ENCODE measurements at regions not wholly inside any gene's neighbourhood (a gene's known extent, or its start where the extent isn't known, plus 50 kb on each side); places are given as distances from the start of the nearest gene placed in this dataset.

DNA sequence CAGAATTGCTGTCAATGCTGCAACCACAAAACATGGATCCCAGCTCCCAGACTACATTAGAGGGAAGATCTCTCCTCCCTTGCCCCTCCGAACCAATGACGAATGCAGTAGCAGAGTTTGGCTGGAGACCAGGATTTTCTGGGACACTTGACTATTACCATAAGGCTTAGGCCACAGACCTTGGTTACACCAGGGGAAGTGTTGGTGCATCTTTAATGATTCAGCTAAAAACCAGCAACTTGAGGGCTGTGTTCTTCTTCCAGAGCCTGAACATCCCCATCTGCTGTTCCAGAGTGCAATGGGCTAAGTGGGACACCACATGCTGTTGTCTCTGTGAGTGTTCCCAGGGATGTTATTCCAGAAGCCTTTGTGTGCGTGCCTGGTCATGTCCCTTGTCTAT, 528.2 kb downstream of the LMO7 start:
- dilution Hi-C loops (cut with MboI; ENCODE audit: extremely low pct_ligation_motif_present, low sequenced_read_pairs) = no loop called here
- no peak for TF ChIP-seq EZH2 (IDR thresholded peaks at IDR 0.05; ENCODE audit: low read length)
- TF ChIP-seq, protein P1, sequence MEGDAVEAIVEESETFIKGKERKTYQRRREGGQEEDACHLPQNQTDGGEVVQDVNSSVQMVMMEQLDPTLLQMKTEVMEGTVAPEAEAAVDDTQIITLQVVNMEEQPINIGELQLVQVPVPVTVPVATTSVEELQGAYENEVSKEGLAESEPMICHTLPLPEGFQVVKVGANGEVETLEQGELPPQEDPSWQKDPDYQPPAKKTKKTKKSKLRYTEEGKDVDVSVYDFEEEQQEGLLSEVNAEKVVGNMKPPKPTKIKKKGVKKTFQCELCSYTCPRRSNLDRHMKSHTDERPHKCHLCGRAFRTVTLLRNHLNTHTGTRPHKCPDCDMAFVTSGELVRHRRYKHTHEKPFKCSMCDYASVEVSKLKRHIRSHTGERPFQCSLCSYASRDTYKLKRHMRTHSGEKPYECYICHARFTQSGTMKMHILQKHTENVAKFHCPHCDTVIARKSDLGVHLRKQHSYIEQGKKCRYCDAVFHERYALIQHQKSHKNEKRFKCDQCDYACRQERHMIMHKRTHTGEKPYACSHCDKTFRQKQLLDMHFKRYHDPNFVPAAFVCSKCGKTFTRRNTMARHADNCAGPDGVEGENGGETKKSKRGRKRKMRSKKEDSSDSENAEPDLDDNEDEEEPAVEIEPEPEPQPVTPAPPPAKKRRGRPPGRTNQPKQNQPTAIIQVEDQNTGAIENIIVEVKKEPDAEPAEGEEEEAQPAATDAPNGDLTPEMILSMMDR (optimal IDR thresholded peaks at IDR 0.05 in 1 of 3, IDR thresholded peaks at IDR 0.05 in 1 of 3, conservative IDR thresholded peaks at IDR 0.05 in 1 of 3; ENCODE audit: extremely low read depth in 1 of 3, insufficient read depth in 2 of 3, low read length in 3 of 3) = no peak

DNA sequence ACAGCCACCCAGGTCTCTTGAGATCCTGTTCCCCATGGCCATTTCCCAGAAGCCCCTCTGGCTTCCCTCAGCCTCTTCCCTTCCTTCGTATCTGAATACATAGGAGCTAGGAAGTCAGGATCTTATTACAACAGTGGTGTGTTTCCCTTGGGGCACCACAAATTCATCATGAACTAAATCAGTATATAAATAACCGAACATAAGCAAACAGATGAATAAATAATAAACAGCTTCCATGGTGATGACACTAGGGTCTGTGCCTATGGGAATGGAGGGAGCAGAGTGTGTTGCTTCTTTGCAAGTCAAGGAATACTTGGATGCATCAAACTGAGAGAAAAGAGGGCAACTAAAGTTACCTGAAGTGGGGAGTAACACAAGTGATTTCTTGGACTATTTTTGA, 527.6 kb downstream of the LMO7 start:
- no peaks in the 10 kb centered on the region for H3K9me1 ChIP-seq (ENCODE audit: control insufficient read depth, extremely low read depth, insufficient read depth, low read length)
- DNase-seq (ENCODE audit: low read depth, low spot score) (no peak), FAIRE-seq (no peak)
- H3K79me2 ChIP-seq (ENCODE audit: control insufficient read depth, insufficient read depth, low read length) = no peaks in the 10 kb centered on the region
- no peaks in the 10 kb centered on the region for H3K4me1 ChIP-seq (ENCODE audit: control insufficient read depth, extremely low read depth, insufficient read depth, low read length)
- H3K27ac ChIP-seq (ENCODE audit: control insufficient read depth, insufficient read depth, low read length) = no peak overlapping the region
- H4K20me1 ChIP-seq (ENCODE audit: control insufficient read depth, extremely low read depth, insufficient read depth, low read length) = no peaks in the 10 kb centered on the region
- TF ChIP-seq, protein P1 (optimal IDR thresholded peaks at IDR 0.05 in 1 of 3, IDR thresholded peaks at IDR 0.05 in 1 of 3, conservative IDR thresholded peaks at IDR 0.05 in 1 of 3; ENCODE audit: extremely low read depth in 1 of 3, insufficient read depth in 2 of 3, low read length in 3 of 3) = no peak
- no peak for TF ChIP-seq EZH2 (IDR thresholded peaks at IDR 0.05; ENCODE audit: low read length)
- H3K36me3 ChIP-seq (ENCODE audit: control insufficient read depth in 2 of 2, extremely low read depth in 1 of 2, insufficient read depth in 2 of 2, low read length in 2 of 2) = no peaks in the 10 kb centered on the region
- H3K4me3 ChIP-seq (ENCODE audit: control insufficient read depth in 2 of 3, extremely low read depth in 1 of 3, insufficient read depth in 2 of 3, low read depth in 1 of 3, low read length in 3 of 3) = no peak overlapping the region
- H3K4me2 ChIP-seq (ENCODE audit: control insufficient read depth, extremely low read depth, insufficient read depth, low read depth, low read length) = no peak overlapping the region
- H3K9me3 ChIP-seq (ENCODE audit: control insufficient read depth, low read depth, low read length) = no peaks in the 10 kb centered on the region
- H2AFZ ChIP-seq (ENCODE audit: control insufficient read depth, low read length) = no peak overlapping the region
- H3K27me3 ChIP-seq (ENCODE audit: control insufficient read depth, extremely low read depth, insufficient read depth, low read length) = no peaks in the 10 kb centered on the region
- H3K9ac ChIP-seq (ENCODE audit: control insufficient read depth, extremely low read depth, insufficient read depth, low read length) = no peak overlapping the region
- dilution Hi-C loops (cut with MboI; ENCODE audit: extremely low pct_ligation_motif_present, low sequenced_read_pairs) = no loop called here

More for the DNA sequence above, 528.2 kb downstream of the LMO7 start:
- Histone ChIP-seq H3K9me1 (ENCODE audit: control insufficient read depth, extremely low read depth, insufficient read depth, low read length) (no peaks in the 10 kb centered on the region), H2AFZ (ENCODE audit: control insufficient read depth, low read length) (no peak overlapping the region), H4K20me1 (ENCODE audit: control insufficient read depth, extremely low read depth, insufficient read depth, low read length) (no peaks in the 10 kb centered on the region), H3K79me2 (ENCODE audit: control insufficient read depth, insufficient read depth, low read length) (no peaks in the 10 kb centered on the region), H3K4me2 (ENCODE audit: control insufficient read depth, extremely low read depth, insufficient read depth, low read depth, low read length) (no peak overlapping the region), H3K4me1 (ENCODE audit: control insufficient read depth, extremely low read depth, insufficient read depth, low read length) (no peaks in the 10 kb centered on the region), H3K9ac (ENCODE audit: control insufficient read depth, extremely low read depth, insufficient read depth, low read length) (no peak overlapping the region), H3K36me3 (ENCODE audit: control insufficient read depth in 2 of 2, extremely low read depth in 1 of 2, insufficient read depth in 2 of 2, low read length in 2 of 2) (no peaks in the 10 kb centered on the region), H3K4me3 (ENCODE audit: control insufficient read depth in 2 of 3, extremely low read depth in 1 of 3, insufficient read depth in 2 of 3, low read depth in 1 of 3, low read length in 3 of 3) (no peak overlapping the region), H3K27ac (ENCODE audit: control insufficient read depth, insufficient read depth, low read length) (no peak overlapping the region), H3K9me3 (ENCODE audit: control insufficient read depth, low read depth, low read length) (no peaks in the 10 kb centered on the region), H3K27me3 (ENCODE audit: control insufficient read depth, extremely low read depth, insufficient read depth, low read length) (no peaks in the 10 kb centered on the region)
- DNase-seq (ENCODE audit: low read depth, low spot score) (no peak), FAIRE-seq (no peak)
